ENCODE measurements at regions not wholly inside any gene's neighbourhood (a gene's known extent, or its start where the extent isn't known, plus 50 kb on each side); places are given as distances from the start of the nearest gene placed in this dataset.
A peak's percentile ranks its signal among the peaks of the same experiment; 100 is the strongest.

DNA sequence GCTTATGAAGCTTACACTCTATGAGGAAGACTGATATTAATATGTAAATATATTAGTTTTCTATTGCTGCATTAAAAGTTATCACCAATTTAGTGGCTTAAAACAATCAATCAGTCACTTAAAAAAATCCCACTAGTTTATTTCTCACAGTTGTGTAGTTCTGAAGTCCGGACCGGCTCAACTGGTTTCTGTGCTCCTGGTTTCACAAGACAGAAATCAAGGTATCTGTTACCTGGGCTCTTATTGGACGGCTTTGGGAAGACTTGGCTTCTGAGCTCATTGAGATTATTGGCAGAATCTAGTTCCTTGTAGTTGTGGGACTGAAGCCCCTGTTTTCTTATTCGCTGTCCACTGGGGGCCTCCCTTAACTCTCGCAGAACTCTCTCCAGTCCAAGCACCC, 343.0 kb downstream of the RAB38 start:
- H3K27ac ChIP-seq, result no peak overlapping the region

DNA sequence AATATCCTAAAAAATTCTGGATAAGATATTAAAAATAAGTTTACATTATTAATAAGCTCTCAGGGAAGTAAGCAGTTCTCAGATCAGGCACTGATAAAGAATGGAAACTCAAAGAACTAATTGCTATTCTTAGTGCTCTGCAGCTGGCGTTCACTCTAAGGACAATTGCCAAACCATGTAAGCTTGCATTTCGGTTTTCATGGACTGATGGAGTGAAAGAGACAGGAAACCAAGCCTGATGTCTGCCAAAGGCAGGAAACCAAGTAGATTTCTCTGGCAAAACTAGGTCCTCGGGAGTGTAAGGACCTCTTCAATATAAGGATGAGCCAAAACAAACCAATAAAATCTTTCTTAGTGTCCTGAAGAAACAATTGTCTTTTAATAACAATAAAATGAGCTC, 355.2 kb downstream of the RAB38 start:
- intact Hi-C loops (cut with DNase I), result no loop called here
- Histone ChIP-seq H3K4me3 (replicated peaks in 1 of 3) (no peak overlapping the region), H3K27ac (no peak overlapping the region), H3K36me3 (no peaks in the 10 kb centered on the region), H3K4me1 (no peaks in the 10 kb centered on the region), H3K27me3 (no peaks in the 10 kb centered on the region), H3K9me3 (no peaks in the 10 kb centered on the region)
- WGBS, 2 donors, result 42 to 53% methylated on average over 3 of the region's 3 CpGs
- DNase-seq, result no peak
- TF ChIP-seq, protein P1, sequence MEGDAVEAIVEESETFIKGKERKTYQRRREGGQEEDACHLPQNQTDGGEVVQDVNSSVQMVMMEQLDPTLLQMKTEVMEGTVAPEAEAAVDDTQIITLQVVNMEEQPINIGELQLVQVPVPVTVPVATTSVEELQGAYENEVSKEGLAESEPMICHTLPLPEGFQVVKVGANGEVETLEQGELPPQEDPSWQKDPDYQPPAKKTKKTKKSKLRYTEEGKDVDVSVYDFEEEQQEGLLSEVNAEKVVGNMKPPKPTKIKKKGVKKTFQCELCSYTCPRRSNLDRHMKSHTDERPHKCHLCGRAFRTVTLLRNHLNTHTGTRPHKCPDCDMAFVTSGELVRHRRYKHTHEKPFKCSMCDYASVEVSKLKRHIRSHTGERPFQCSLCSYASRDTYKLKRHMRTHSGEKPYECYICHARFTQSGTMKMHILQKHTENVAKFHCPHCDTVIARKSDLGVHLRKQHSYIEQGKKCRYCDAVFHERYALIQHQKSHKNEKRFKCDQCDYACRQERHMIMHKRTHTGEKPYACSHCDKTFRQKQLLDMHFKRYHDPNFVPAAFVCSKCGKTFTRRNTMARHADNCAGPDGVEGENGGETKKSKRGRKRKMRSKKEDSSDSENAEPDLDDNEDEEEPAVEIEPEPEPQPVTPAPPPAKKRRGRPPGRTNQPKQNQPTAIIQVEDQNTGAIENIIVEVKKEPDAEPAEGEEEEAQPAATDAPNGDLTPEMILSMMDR (IDR thresholded peaks at IDR 0.05), result no peak
- TF ChIP-seq POLR2A (IDR thresholded peaks at IDR 0.05), result no peak

More for the DNA sequence above, 343.0 kb downstream of the RAB38 start:
- Histone ChIP-seq H3K9me3 (no peaks in the 10 kb centered on the region), H3K4me3 (replicated peaks in 1 of 3) (no peak overlapping the region), H3K36me3 (no peaks in the 10 kb centered on the region), H3K4me1 (no peaks in the 10 kb centered on the region), H3K27me3 (no peaks in the 10 kb centered on the region)
- TF ChIP-seq POLR2A (IDR thresholded peaks at IDR 0.05), result no peak
- TF ChIP-seq, protein P1 (IDR thresholded peaks at IDR 0.05), result no peak
- intact Hi-C loops (cut with DNase I), result no loop called here
- 67 to 69% methylated on average over 5 of the region's 5 CpGs for WGBS, 2 donors
- peak in 1 of 2 donors; percentile 1 for DNase-seq

DNA sequence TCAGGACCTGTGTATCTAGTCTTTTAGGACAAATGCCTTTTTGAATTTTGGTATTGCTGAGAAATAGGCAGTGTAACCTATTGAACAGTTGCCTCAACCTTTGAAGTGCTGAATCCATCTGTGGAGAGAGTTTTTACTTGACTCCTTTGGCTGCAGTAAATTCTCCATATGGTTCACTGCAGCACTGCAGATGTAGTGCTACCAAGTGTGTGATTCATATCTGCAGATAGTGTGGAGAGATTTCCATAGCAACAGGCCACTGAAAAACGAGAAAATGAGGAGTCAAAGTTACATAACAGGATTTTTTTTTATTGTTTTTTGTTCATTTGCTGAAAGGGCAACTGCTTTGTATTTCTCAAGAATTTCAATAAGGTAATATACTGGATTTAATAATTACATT, 356.1 kb downstream of the RAB38 start:
- Histone ChIP-seq H3K27me3 (no peaks in the 10 kb centered on the region), H3K4me1 (no peaks in the 10 kb centered on the region), H3K36me3 (no peaks in the 10 kb centered on the region), H3K9me3 (no peaks in the 10 kb centered on the region), H3K4me3 (replicated peaks in 1 of 3) (no peak overlapping the region), H3K27ac (no peak overlapping the region)
- no peak for DNase-seq
- intact Hi-C loops (cut with DNase I), result no loop called here
- whole genome bisulfite sequencing, 2 donors, result 36 to 38% methylated on average over 1 of the region's 1 CpG
- no peak for TF ChIP-seq POLR2A (IDR thresholded peaks at IDR 0.05)
- TF ChIP-seq, protein P1 (IDR thresholded peaks at IDR 0.05), result no peak

DNA sequence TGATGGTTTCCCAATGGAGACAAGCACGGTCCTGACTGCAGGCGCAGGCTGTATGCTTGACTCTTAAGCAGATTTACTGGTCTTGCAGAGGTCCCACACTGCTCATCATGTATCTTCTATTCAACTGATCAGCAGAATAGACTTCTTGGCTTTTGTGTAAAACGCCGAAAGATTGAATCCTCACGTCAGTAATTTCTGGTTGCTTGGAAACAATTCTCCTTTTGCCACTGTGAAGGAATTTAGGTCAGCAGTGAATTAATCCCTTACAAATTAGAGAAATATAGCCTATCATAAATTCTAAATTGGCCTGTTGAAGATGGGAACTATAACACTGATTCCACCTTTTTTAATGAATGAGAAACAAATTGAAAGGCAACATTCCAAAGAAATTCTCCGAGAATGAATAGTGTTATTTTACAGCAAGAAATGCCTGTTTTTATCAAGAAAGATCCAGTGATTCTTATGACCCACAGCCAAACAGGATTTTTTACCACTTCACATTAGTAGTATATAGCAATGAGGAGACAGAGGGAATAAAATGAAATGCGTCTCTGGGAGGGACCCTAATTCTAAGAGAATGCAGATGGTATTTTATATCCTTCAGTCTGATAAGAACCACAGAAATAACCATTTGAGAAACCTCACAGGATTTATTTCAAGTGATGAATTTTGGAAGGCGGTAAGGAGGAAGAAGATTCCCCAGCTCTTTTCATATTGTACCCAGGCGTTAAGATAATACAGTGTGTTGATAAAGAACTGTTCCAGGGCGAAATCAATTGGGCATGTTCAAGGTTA, 362.5 kb downstream of the RAB38 start:
- no peak for DNase-seq
- Histone ChIP-seq H3K27ac (no peak overlapping the region), H3K36me3 (no peaks in the 10 kb centered on the region), H3K4me1 (no peaks in the 10 kb centered on the region), H3K27me3 (no peaks in the 10 kb centered on the region), H3K4me3 (replicated peaks in 1 of 3) (no peak overlapping the region), H3K9me3 (no peaks in the 10 kb centered on the region)
- TF ChIP-seq, protein P1 (IDR thresholded peaks at IDR 0.05), result no peak
- no peak for TF ChIP-seq POLR2A (IDR thresholded peaks at IDR 0.05)
- intact Hi-C loops (cut with DNase I), result no loop called here
- WGBS, 2 donors, result 77 to 79% methylated on average over 10 of the region's 10 CpGs

DNA sequence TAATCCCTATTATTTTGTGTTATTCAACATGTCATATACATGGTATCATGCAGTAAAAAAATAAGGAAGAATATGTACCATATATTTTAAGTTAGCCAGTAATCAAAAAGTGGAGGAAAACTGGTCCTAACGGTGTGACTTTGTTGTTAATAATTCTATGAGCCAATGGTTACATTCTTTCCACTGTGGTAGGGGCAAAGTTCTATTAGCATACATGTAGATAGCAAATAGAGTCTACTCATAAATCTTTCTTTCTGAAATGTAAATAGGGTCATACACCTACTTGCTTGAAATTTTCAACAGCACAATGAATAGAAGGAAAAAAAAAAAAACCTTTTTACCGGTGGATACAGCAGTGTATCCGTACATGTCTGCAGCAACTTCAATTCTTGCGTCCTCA, 364.8 kb downstream of the RAB38 start:
- Histone ChIP-seq H3K9me3 (no peaks in the 10 kb centered on the region), H3K36me3 (no peaks in the 10 kb centered on the region), H3K4me1 (no peaks in the 10 kb centered on the region), H3K4me3 (replicated peaks in 1 of 3) (no peak overlapping the region), H3K27ac (no peak overlapping the region), H3K27me3 (no peaks in the 10 kb centered on the region)
- no peak for DNase-seq
- WGBS, 2 donors, result 88 to 90% methylated on average over 4 of the region's 4 CpGs
- TF ChIP-seq, protein P1 (IDR thresholded peaks at IDR 0.05), result no peak
- TF ChIP-seq POLR2A (IDR thresholded peaks at IDR 0.05), result no peak
- intact Hi-C loops (cut with DNase I), result no loop called here
